ENCODE measurements at regions not wholly inside any gene's neighbourhood (a gene's known extent, or its start where the extent isn't known, plus 50 kb on each side); places are given as distances from the start of the nearest gene placed in this dataset.

GRCh38 chr12:89075880-89076540 is 276.3 kb downstream of the DUSP6 start:
- TF ChIP-seq SUZ12 (IDR thresholded peaks at IDR 0.05; ENCODE audit: extremely low read depth, insufficient read depth, insufficient read length) = no peak
- no peak for TF ChIP-seq YY1 (IDR thresholded peaks at IDR 0.05; ENCODE audit: insufficient read depth, insufficient read length)
